Hepatocyte (in vitro differentiated cells): ENCODE measurements at regions not wholly inside any gene's neighbourhood (a gene's known extent, or its start where the extent isn't known, plus 50 kb on each side); places are given as distances from the start of the nearest gene placed in this dataset.

Source experiments
- CTCF ChIP-seq: fragments of 200-600 bp; sonication (generic); IDR thresholded peaks from 2 replicates; pipeline ENCODE4 v1.5.1; 2016; ENCODE audit warnings: antibody characterized with exemption, mild to moderate bottlenecking; ENCODE audit not compliant: poor library complexity
- EZH2 ChIP-seq: fragments of 200-600 bp; sonication (generic); IDR thresholded peaks from 2 replicates; pipeline ENCODE4 v1.6.1; 2016; ENCODE audit warnings: antibody characterized with exemption, mild to moderate bottlenecking, borderline replicate concordance

- TF ChIP-seq CTCF = no peak
- no peak for TF ChIP-seq EZH2
Measured at GRCh38 chr3:75118779-75119178, 504.3 kb upstream of the CNTN3 start.
